ENCODE measurements at regions not wholly inside any gene's neighbourhood (a gene's known extent, or its start where the extent isn't known, plus 50 kb on each side); places are given as distances from the start of the nearest gene placed in this dataset.

DNA sequence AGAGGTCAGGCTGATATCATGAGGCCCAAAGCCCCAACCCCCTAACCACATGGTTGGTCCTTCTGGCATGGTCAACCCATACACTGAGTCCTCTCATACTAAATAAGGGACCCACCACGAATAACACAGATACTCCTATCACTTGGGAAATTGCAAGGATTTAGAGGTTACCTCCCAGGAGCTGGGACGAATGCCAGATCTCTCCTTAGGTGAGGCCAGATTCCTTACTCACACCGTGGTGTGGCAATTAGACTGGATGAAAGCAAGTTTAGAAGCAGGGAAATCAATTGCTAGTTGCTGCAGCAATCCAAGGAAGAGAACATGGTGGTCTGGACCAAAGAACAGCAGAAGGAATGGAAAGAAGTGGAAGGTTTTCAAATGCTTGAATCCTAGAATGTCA, 60.1 kb downstream of the IER5 start:
- Histone ChIP-seq H3K18ac (ENCODE audit: low read depth, low read length) (no peak overlapping the region), H4K20me1 (ENCODE audit: insufficient read depth, low read length) (no peaks in the 10 kb centered on the region), H3K23ac (ENCODE audit: low read depth, low read length) (no peak overlapping the region), H2BK5ac (ENCODE audit: low read depth, low read length, poor library complexity, severe bottlenecking) (no peak overlapping the region), H3K4me3 (ENCODE audit: insufficient read depth, low read depth, low read length) (no peak overlapping the region), H4K8ac (ENCODE audit: low read depth in 2 of 2, low read length in 2 of 2) (no peak overlapping the region), H3K4ac (ENCODE audit: low read depth, low read length) (no peak overlapping the region), H3K4me1 (ENCODE audit: control insufficient read depth, insufficient read depth, low read length) (peaks cover 6% of the 10 kb centered on the region), H2BK120ac (ENCODE audit: low read depth, low read length) (no peak overlapping the region), H3K56ac (ENCODE audit: extremely low read depth, insufficient read depth, low read length) (no peak overlapping the region), H3K27me3 (ENCODE audit: control insufficient read depth, insufficient read depth, low read length) (no peaks in the 10 kb centered on the region), H3K27ac (ENCODE audit: insufficient read depth, low read length) (no peak overlapping the region), H3K9ac (ENCODE audit: low read depth, low read length) (no peak overlapping the region), H2AFZ (replicated peaks; ENCODE audit: low read length, poor library complexity) (no peak overlapping the region), H4K91ac (ENCODE audit: insufficient read depth, low read depth, low read length) (no peak overlapping the region), H2AK5ac (ENCODE audit: low read depth, low read length) (no peak overlapping the region), H2AK9ac (replicated peaks; ENCODE audit: low read depth, low read length, poor library complexity) (no peak overlapping the region), H3K4me2 (ENCODE audit: low read depth, low read length) (no peak overlapping the region), H3K14ac (replicated peaks; ENCODE audit: low read depth, low read length) (no peak overlapping the region), H2BK15ac (ENCODE audit: low read depth, low read length) (no peak overlapping the region), H2BK20ac (ENCODE audit: low read depth, low read length) (no peak overlapping the region), H3K36me3 (ENCODE audit: control insufficient read depth, insufficient read depth, low read length) (no peaks in the 10 kb centered on the region), H4K5ac (ENCODE audit: low read depth, low read length) (no peak overlapping the region), H3K9me3 (ENCODE audit: control insufficient read depth, insufficient read depth, low read length) (peaks cover 2% of the 10 kb centered on the region; the same call in 1 of the 2 replicates), H3K9me1 (ENCODE audit: insufficient read depth, low read length) (peaks cover 5% of the 10 kb centered on the region; the same call in 1 of the 2 replicates), H3K79me1 (ENCODE audit: low read depth in 1 of 2, low read length in 2 of 2) (no peaks in the 10 kb centered on the region)
- BruUV-seq (replicated peaks): no TSS peak
- dilution Hi-C loops (cut with HindIII; ENCODE audit: low sequenced_read_pairs, unreplicated experiment): no loop called here
- ChIA-PET POLR2A (ENCODE audit: unreplicated experiment) (no interaction called here), CTCF (no interaction called here)
- in situ Hi-C loops (cut with MboI; ENCODE audit: low sequenced_read_pairs): loop anchor here (10.0 kb wide), 1 partner anchor 514 kb away; the partner anchor contains the start of gene XPR1
- DNase-seq: no peak
- intact Hi-C loops (cut with micrococcal nuclease): no loop called here
- no peak for TF ChIP-seq MXI1 (IDR thresholded peaks at IDR 0.05; ENCODE audit: borderline replicate concordance, low read depth, low read length)
- TF ChIP-seq SMC3 (IDR thresholded peaks at IDR 0.05; ENCODE audit: low read depth, low read length): no peak
- TF ChIP-seq RFX5 (IDR thresholded peaks at IDR 0.05; ENCODE audit: low read depth, low read length): no peak
- TF ChIP-seq MAZ (IDR thresholded peaks at IDR 0.05; ENCODE audit: borderline replicate concordance, low read depth, low read length): no peak
- WGBS, 2 experiments (ENCODE audit: extremely low coverage in 2 of 2, insufficient read length in 1 of 2): 60% methylated on average over 1 of the region's 3 CpGs; no CpG with 5 or more reads in 1 of the 2 experiments
- ATAC-seq (ENCODE audit: low read depth): no peak

Measured in IMR-90 (cell line).